GM23338 (cell line): ENCODE measurements at regions not wholly inside any gene's neighbourhood (a gene's known extent, or its start where the extent isn't known, plus 50 kb on each side); places are given as distances from the start of the nearest gene placed in this dataset.

Experiments used
- ATAC-seq: fragments of 200-7000 bp; cut with Tn5 transposase; 3 replicates; pipeline ENCODE4 v1.9.1; 2020
- DNase-seq: peaks from one replicate; pipeline ENCODE4 v3.0.0-alpha.2; 2015; ENCODE audit warnings: low spot score
- H2AFZ ChIP-seq: fragments of 200-600 bp; sonication (generic); 2 replicates; pipeline ENCODE4 v1.8.0; 2016; ENCODE audit warnings: antibody characterized with exemption, mild to moderate bottlenecking, moderate library complexity
- H3F3A ChIP-seq: fragments of 200-600 bp; sonication (generic); replicated peaks from 2 replicates; pipeline ENCODE4 v1.8.0; 2017; ENCODE audit warnings: antibody characterized with exemption, mixed run types, low read depth
- H3K27ac ChIP-seq: fragments of 200-600 bp; sonication (generic); 2 replicates; pipeline ENCODE4 v1.6.1; 2016; ENCODE audit warnings: low read depth
- H3K27me3 ChIP-seq: fragments of 200-600 bp; sonication (generic); 2 replicates; pipeline ENCODE4 v1.8.0; 2016; ENCODE audit warnings: mild to moderate bottlenecking, mixed run types, moderate library complexity; ENCODE audit not compliant: insufficient read depth
- H3K36me3 ChIP-seq: fragments of 200-600 bp; sonication (generic); 2 replicates; pipeline ENCODE4 v1.8.0; 2016; ENCODE audit warnings: mild to moderate bottlenecking; ENCODE audit not compliant: insufficient read depth
- H3K4me1 ChIP-seq: fragments of 200-600 bp; sonication (generic); 2 replicates; pipeline ENCODE4 v1.8.0; 2016; ENCODE audit warnings: mild to moderate bottlenecking, moderate library complexity; ENCODE audit not compliant: insufficient read depth
- H3K4me2 ChIP-seq: fragments of 200-600 bp; sonication (generic); 2 replicates; pipeline ENCODE4 v1.7.1; 2017; ENCODE audit warnings: mixed run types
- H3K4me3 ChIP-seq: fragments of 200-600 bp; sonication (generic); 2 replicates; pipeline ENCODE4 v1.6.1; 2016; ENCODE audit warnings: mixed run types
- H3K79me2 ChIP-seq: fragments of 200-600 bp; sonication (generic); replicated peaks from 2 replicates; pipeline ENCODE4 v1.8.0; 2017; ENCODE audit warnings: mild to moderate bottlenecking; ENCODE audit not compliant: insufficient read depth
- H3K9me2 ChIP-seq: fragments of 200-600 bp; sonication (generic); 2 replicates; pipeline ENCODE4 v1.8.0; 2017; ENCODE audit not compliant: insufficient read depth
- H4K20me1 ChIP-seq: fragments of 200-600 bp; sonication (generic); replicated peaks from 2 replicates; pipeline ENCODE4 v1.8.0; 2017; ENCODE audit warnings: mild to moderate bottlenecking; ENCODE audit not compliant: insufficient read depth
- H3K27ac Mint-ChIP-seq: 2 replicates; pipeline ENCODE4 v1.8.0; 2020; ENCODE audit warnings: inconsistent platforms, mild to moderate bottlenecking, moderate library complexity, mixed read lengths
- H3K27me3 Mint-ChIP-seq: 3 replicates; pipeline ENCODE4 v1.8.0; 2022; ENCODE audit warnings: low read depth, mild to moderate bottlenecking, moderate library complexity, mixed read lengths, inconsistent platforms; ENCODE audit not compliant: insufficient read depth, poor library complexity
- H3K36me3 Mint-ChIP-seq: 3 replicates; pipeline ENCODE4 v1.8.0; 2021; ENCODE audit warnings: low read depth, mild to moderate bottlenecking, inconsistent platforms, moderate library complexity, mixed read lengths
- H3K4me1 Mint-ChIP-seq: 3 replicates; pipeline ENCODE4 v1.8.0; 2020; ENCODE audit warnings: mild to moderate bottlenecking, inconsistent platforms, mixed read lengths
- H3K4me3 Mint-ChIP-seq: 3 replicates; pipeline ENCODE4 v1.8.0; 2021; ENCODE audit warnings: moderate library complexity, mild to moderate bottlenecking, inconsistent platforms, mixed read lengths
- H3K9me3 Mint-ChIP-seq: 3 replicates; pipeline ENCODE4 v1.8.0; 2020; ENCODE audit warnings: moderate library complexity, mild to moderate bottlenecking, inconsistent platforms, mixed read lengths
- CREB1 ChIP-seq: fragments of 250-450 bp; sonication (Bioruptor Pico); IDR thresholded peaks from 2 replicates; pipeline ENCODE4 v1.5.0; 2020; ENCODE audit warnings: low read depth, mild to moderate bottlenecking, moderate library complexity
- EZH2phosphoT487 ChIP-seq: fragments of 200-600 bp; sonication (generic); IDR thresholded peaks from one replicate; pipeline ENCODE4 v1.8.1; 2018; ENCODE audit warnings: antibody characterized with exemption; ENCODE audit not compliant: unreplicated experiment
- JUNB ChIP-seq: IDR thresholded peaks from one replicate; pipeline ENCODE4 v1.6.1; 2016; ENCODE audit warnings: antibody characterized with exemption; ENCODE audit not compliant: unreplicated experiment
- POLR2AphosphoS5 ChIP-seq: IDR thresholded peaks from 2 replicates; pipeline ENCODE4 v1.6.1; 2016; ENCODE audit warnings: antibody characterized with exemption, low read depth
- STAT1 ChIP-seq: IDR thresholded peaks from one replicate; pipeline ENCODE4 v1.6.1; 2016; ENCODE audit warnings: antibody characterized with exemption; ENCODE audit not compliant: unreplicated experiment
- ZNF114 ChIP-seq: fragments of 250-450 bp; sonication (Bioruptor Pico); IDR thresholded peaks from 2 replicates; pipeline ENCODE4 v1.5.0; 2020; ENCODE audit warnings: mild to moderate bottlenecking, moderate library complexity
- TF ChIP-seq, protein P1 (sequence below): fragments of 250-450 bp; sonication (Bioruptor Pico); IDR thresholded peaks from 2 replicates; pipeline ENCODE4 v1.5.0; 2020; ENCODE audit warnings: mild to moderate bottlenecking, moderate library complexity
- TF ChIP-seq, protein P2 (sequence below), 2 experiments: fragments of 200-600 bp in 1 of 2; sonication (generic) in 1 of 2; conservative IDR thresholded peaks; 2 replicates each; pipeline versions ENCODE4 v1.5.1 to v1.6.1; 2016 to 2017; ENCODE audit warnings: antibody characterized with exemption in 2 of 2, low read depth in 2 of 2, mild to moderate bottlenecking in 2 of 2, moderate library complexity in 1 of 2

DNA sequence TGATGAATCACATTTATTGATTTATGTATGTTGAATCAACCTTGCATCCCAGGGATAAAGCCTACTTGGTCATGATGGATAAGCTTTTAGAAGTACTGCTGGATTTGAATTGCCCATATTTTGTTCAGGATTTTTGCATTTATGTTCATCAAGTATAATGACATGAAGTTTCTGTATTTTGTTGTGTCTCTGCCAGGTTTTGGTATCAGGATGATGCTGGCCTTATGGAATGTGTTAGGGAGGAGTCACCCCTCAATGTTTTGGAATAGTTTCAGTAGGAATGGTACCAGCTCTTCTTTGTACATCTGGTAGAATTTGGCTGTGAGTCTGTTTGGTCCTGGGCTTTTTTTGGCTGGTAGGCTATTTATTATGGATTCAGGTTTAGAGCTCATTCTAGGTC is 1643.1 kb upstream of the B3GALT2 start:
- Mint-ChIP-seq H3K36me3 (no peaks in the 10 kb centered on the region), H3K4me3 (no peak overlapping the region), H3K4me1 (no peaks in the 10 kb centered on the region), H3K27ac (no peak overlapping the region), H3K27me3 (no peaks in the 10 kb centered on the region), H3K9me3 (no peaks in the 10 kb centered on the region)
- Histone ChIP-seq H3K4me3 (no peak overlapping the region), H3K79me2 (no peaks in the 10 kb centered on the region), H3F3A (no peaks in the 10 kb centered on the region), H3K4me1 (no peaks in the 10 kb centered on the region), H3K27ac (no peak overlapping the region), H4K20me1 (no peaks in the 10 kb centered on the region), H3K4me2 (no peak overlapping the region), H3K36me3 (no peaks in the 10 kb centered on the region), H3K27me3 (no peaks in the 10 kb centered on the region), H2AFZ (no peak overlapping the region), H3K9me2 (no peaks in the 10 kb centered on the region)
- TF ChIP-seq STAT1 (no peak), JUNB (no peak)
- ATAC-seq (no peak), DNase-seq (no peak)

DNA sequence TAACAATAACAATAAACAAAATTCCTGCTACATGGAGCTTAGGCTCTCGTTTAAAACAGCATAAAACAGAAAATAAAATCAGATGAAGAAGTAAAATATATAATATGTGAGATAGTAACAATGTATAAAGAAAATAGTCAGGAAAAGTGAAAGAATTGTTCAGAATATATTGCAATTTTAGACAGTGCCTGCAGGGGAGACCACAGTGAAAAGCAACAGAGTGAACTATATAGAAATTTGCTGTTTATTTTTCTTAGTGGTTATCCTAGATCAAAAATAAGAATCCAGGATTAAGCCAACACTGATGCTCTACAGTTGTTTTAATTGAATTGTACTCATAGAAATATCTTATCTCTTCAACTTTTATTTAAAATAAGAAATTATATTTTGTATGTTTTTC is 1639.0 kb upstream of the B3GALT2 start:
- DNase-seq (no peak), ATAC-seq (no peak)
- Histone ChIP-seq H4K20me1 (no peaks in the 10 kb centered on the region), H3K27ac (no peak overlapping the region), H3K4me3 (no peak overlapping the region), H3K9me2 (no peaks in the 10 kb centered on the region), H3K27me3 (no peaks in the 10 kb centered on the region), H2AFZ (no peak overlapping the region), H3K79me2 (no peaks in the 10 kb centered on the region), H3K36me3 (no peaks in the 10 kb centered on the region), H3K4me1 (no peaks in the 10 kb centered on the region), H3K4me2 (no peak overlapping the region), H3F3A (no peaks in the 10 kb centered on the region)
- H3K9me3 Mint-ChIP-seq: no peaks in the 10 kb centered on the region
- H3K4me1 Mint-ChIP-seq: no peaks in the 10 kb centered on the region
- H3K36me3 Mint-ChIP-seq: no peaks in the 10 kb centered on the region
- H3K27me3 Mint-ChIP-seq: no peaks in the 10 kb centered on the region
- no peak overlapping the region for H3K4me3 Mint-ChIP-seq
- TF ChIP-seq CREB1 (CRISPR knock-in tag) (no peak), POLR2AphosphoS5 (no peak), ZNF114 (CRISPR knock-in tag) (no peak), JUNB (no peak), EZH2phosphoT487 (no peak)
- TF ChIP-seq, protein P1, sequence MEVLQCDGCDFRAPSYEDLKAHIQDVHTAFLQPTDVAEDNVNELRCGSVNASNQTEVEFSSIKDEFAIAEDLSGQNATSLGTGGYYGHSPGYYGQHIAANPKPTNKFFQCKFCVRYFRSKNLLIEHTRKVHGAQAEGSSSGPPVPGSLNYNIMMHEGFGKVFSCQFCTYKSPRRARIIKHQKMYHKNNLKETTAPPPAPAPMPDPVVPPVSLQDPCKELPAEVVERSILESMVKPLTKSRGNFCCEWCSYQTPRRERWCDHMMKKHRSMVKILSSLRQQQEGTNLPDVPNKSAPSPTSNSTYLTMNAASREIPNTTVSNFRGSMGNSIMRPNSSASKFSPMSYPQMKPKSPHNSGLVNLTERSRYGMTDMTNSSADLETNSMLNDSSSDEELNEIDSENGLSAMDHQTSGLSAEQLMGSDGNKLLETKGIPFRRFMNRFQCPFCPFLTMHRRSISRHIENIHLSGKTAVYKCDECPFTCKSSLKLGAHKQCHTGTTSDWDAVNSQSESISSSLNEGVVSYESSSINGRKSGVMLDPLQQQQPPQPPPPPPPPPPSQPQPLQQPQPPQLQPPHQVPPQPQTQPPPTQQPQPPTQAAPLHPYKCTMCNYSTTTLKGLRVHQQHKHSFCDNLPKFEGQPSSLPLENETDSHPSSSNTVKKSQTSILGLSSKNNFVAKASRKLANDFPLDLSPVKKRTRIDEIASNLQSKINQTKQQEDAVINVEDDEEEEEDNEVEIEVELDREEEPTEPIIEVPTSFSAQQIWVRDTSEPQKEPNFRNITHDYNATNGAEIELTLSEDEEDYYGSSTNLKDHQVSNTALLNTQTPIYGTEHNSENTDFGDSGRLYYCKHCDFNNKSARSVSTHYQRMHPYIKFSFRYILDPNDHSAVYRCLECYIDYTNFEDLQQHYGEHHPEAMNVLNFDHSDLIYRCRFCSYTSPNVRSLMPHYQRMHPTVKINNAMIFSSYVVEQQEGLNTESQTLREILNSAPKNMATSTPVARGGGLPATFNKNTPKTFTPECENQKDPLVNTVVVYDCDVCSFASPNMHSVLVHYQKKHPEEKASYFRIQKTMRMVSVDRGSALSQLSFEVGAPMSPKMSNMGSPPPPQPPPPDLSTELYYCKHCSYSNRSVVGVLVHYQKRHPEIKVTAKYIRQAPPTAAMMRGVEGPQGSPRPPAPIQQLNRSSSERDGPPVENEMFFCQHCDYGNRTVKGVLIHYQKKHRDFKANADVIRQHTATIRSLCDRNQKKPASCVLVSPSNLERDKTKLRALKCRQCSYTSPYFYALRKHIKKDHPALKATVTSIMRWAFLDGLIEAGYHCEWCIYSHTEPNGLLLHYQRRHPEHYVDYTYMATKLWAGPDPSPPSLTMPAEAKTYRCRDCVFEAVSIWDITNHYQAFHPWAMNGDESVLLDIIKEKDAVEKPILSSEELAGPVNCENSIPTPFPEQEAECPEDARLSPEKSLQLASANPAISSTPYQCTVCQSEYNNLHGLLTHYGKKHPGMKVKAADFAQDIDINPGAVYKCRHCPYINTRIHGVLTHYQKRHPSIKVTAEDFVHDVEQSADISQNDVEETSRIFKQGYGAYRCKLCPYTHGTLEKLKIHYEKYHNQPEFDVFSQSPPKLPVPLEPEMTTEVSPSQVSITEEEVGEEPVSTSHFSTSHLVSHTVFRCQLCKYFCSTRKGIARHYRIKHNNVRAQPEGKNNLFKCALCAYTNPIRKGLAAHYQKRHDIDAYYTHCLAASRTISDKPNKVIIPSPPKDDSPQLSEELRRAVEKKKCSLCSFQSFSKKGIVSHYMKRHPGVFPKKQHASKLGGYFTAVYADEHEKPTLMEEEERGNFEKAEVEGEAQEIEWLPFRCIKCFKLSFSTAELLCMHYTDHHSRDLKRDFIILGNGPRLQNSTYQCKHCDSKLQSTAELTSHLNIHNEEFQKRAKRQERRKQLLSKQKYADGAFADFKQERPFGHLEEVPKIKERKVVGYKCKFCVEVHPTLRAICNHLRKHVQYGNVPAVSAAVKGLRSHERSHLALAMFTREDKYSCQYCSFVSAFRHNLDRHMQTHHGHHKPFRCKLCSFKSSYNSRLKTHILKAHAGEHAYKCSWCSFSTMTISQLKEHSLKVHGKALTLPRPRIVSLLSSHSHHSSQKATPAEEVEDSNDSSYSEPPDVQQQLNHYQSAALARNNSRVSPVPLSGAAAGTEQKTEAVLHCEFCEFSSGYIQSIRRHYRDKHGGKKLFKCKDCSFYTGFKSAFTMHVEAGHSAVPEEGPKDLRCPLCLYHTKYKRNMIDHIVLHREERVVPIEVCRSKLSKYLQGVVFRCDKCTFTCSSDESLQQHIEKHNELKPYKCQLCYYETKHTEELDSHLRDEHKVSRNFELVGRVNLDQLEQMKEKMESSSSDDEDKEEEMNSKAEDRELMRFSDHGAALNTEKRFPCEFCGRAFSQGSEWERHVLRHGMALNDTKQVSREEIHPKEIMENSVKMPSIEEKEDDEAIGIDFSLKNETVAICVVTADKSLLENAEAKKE (CRISPR knock-in tag): no peak
- TF ChIP-seq, protein P2, sequence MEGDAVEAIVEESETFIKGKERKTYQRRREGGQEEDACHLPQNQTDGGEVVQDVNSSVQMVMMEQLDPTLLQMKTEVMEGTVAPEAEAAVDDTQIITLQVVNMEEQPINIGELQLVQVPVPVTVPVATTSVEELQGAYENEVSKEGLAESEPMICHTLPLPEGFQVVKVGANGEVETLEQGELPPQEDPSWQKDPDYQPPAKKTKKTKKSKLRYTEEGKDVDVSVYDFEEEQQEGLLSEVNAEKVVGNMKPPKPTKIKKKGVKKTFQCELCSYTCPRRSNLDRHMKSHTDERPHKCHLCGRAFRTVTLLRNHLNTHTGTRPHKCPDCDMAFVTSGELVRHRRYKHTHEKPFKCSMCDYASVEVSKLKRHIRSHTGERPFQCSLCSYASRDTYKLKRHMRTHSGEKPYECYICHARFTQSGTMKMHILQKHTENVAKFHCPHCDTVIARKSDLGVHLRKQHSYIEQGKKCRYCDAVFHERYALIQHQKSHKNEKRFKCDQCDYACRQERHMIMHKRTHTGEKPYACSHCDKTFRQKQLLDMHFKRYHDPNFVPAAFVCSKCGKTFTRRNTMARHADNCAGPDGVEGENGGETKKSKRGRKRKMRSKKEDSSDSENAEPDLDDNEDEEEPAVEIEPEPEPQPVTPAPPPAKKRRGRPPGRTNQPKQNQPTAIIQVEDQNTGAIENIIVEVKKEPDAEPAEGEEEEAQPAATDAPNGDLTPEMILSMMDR (conservative IDR thresholded peaks at IDR 0.05; ENCODE audit: low read depth in 2 of 2): 0 out of 4 replicates have a peak, but pooled peaks of 1 of the 2 experiments have one; percentile 23
- H3K27ac Mint-ChIP-seq: no peak overlapping the region
